Lower leg skin (tissue), 4 donors: ENCODE measurements at regions not wholly inside any gene's neighbourhood (a gene's known extent, or its start where the extent isn't known, plus 50 kb on each side); places are given as distances from the start of the nearest gene placed in this dataset.
A peak's percentile ranks its signal among the peaks of the same experiment; 100 is the strongest.

Source experiments
- DNase-seq, 2 donors: peaks; one replicate each; pipeline ENCODE4 v3.0.0-alpha.2; 2019; ENCODE audit warnings: low spot score in 2 of 2
- H3K4me3 ChIP-seq: fragments of 200-600 bp; sonication (generic); 2 replicates; pipeline ENCODE4 v1.5.1; 2017; ENCODE audit warnings: mild to moderate bottlenecking, low read depth; ENCODE audit not compliant: poor library complexity, severe bottlenecking
- POLR2A ChIP-seq, 2 donors: fragments of 450-650 bp; IDR thresholded peaks; one replicate each; pipeline ENCODE4 v1.6.1; 2016 to 2017; ENCODE audit warnings: antibody characterized with exemption in 2 of 2, mild to moderate bottlenecking in 1 of 2, moderate library complexity in 1 of 2
- WGBS, 2 donors: methylation state at CpG; one replicate each; pipeline ENCODE4 v1.1.5; 2018; 5-methylcytosine and 5-hydroxymethylcytosine counted together
- intact Hi-C: fragments of 100-400 bp; cut with DNase I; formaldehyde crosslinking; loops from one replicate; pipeline ENCODE4 v1.15.0; 2023; ENCODE audit warnings: low total_unique reads
- TF ChIP-seq, protein P1 (sequence below), 3 donors: fragments of 450-650 bp; IDR thresholded peaks; one replicate each; pipeline ENCODE4 v1.5.1; 2016; ENCODE audit warnings: antibody characterized with exemption in 3 of 3, mild to moderate bottlenecking in 3 of 3, moderate library complexity in 2 of 3

DNA sequence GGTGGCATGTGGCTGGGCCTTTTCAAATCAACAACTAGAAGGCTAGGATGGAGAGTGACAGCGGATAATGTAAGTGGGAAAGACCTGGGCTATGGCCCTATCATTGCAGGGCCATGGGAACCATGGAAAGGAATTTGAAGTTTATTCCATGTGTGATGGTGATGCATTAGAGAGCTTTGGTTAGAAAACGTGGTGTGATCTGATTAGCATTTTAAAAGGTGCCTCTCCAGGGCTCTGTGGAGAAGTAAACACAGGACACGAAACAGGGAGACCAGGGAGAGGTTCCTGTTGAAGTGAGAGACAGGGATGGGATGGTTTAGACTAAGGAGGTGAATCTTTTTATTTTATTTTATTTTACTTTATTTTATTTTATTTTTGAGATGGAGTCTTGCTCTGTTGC is 749.5 kb downstream of the GATA3 start:
- TF ChIP-seq, protein P1, sequence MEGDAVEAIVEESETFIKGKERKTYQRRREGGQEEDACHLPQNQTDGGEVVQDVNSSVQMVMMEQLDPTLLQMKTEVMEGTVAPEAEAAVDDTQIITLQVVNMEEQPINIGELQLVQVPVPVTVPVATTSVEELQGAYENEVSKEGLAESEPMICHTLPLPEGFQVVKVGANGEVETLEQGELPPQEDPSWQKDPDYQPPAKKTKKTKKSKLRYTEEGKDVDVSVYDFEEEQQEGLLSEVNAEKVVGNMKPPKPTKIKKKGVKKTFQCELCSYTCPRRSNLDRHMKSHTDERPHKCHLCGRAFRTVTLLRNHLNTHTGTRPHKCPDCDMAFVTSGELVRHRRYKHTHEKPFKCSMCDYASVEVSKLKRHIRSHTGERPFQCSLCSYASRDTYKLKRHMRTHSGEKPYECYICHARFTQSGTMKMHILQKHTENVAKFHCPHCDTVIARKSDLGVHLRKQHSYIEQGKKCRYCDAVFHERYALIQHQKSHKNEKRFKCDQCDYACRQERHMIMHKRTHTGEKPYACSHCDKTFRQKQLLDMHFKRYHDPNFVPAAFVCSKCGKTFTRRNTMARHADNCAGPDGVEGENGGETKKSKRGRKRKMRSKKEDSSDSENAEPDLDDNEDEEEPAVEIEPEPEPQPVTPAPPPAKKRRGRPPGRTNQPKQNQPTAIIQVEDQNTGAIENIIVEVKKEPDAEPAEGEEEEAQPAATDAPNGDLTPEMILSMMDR (IDR thresholded peaks at IDR 0.05), result no peak
- TF ChIP-seq POLR2A (IDR thresholded peaks at IDR 0.05), result no peak
- no peak for DNase-seq
- H3K4me3 ChIP-seq, result no peak overlapping the region
- intact Hi-C loops, result no loop called here
- 62 to 66% methylated on average over 3 of the region's 3 CpGs for WGBS, 2 donors

DNA sequence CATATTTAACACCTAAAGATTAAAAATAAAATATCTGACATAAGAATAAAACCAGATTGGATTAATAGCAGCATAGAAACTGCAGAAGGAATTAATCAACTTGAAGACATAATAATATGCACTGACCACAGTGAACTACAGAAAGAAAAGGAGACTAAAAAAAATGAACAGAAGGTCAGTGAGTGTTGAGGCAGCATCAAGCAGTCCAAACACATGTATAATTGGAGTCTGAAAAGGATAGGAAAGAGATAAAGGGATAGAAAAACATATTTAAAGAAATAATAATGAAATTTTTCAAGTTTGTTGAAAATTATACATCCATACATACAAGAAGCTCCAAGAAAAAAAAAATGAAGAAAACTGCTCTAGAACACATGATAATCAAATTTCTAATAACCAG is 756.2 kb downstream of the GATA3 start:
- no peak for DNase-seq
- no peak for TF ChIP-seq POLR2A (IDR thresholded peaks at IDR 0.05)
- TF ChIP-seq, protein P1 (IDR thresholded peaks at IDR 0.05), result no peak
- intact Hi-C loops, result no loop called here

DNA sequence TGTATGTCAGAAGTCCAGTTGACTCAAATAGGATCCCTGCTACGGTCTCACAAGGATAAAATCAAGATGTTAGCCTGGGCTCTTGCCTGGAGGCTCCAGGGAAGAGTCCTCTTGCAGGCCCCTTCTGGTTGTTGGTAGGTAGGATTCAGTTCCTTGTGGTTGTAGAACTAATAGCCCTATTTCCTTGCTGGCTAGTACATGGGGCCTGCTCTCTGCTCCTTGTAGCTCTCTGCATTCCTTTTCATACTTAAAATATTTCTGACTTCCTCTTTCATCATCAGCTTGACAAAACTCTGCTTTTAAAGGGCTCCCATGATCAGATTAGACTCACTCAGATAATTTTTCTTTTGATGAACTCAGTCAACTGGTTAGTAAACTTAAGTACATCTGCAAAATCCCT is 756.7 kb downstream of the GATA3 start:
- DNase-seq, result no peak
- 66 to 68% methylated on average over 1 of the region's 1 CpG for WGBS, 2 donors
- no peak overlapping the region for H3K4me3 ChIP-seq
- TF ChIP-seq POLR2A (IDR thresholded peaks at IDR 0.05), result no peak
- TF ChIP-seq, protein P1 (IDR thresholded peaks at IDR 0.05), result no peak
- intact Hi-C loops, result no loop called here

More for the DNA sequence above, 756.2 kb downstream of the GATA3 start:
- no peak overlapping the region for H3K4me3 ChIP-seq

DNA sequence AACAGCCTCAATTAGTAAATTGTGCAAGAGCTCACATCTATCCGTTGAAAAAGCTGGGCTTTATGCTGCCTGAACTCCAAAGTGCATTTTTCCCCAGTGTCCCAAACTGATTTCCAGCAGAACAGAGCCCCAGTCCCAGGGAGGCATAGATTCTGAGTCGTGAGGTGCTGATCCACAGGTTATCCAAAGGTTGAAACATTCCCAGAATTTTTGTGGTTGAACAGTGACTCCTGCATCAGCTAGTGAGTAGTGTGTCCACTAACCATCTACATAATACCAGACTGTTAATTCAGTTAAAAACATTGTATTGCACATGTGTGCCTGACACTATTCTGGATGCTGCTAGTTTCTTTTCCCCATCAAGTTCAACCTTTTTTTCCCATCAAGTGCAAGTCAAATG is 761.5 kb downstream of the GATA3 start:
- DNase-seq, result no peak
- TF ChIP-seq POLR2A (IDR thresholded peaks at IDR 0.05), result no peak
- TF ChIP-seq, protein P1 (IDR thresholded peaks at IDR 0.05), result no peak
- intact Hi-C loops, result no loop called here
- H3K4me3 ChIP-seq, result no peak overlapping the region
- 63 to 78% methylated on average over 2 of the region's 2 CpGs for WGBS, 2 donors

DNA sequence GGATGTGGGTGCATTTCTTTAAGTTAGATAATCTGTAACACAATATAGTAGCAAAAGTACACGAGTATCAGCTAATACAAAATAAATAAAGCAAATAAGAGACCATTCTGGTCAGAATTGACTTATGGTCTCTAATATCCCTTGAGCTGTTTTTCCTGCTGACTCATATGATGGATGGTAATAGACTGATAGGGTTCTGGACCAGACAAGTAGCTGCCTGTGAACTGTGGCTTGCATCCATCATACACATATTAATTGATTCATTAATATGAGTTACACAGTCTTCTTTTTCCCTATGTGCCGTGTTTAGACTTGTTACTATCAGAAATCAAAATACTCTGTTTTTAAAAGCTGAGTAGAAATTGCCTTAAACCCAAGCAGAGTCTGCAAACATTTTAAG is 762.8 kb downstream of the GATA3 start:
- intact Hi-C loops, result no loop called here
- TF ChIP-seq, protein P1 (IDR thresholded peaks at IDR 0.05), result no peak
- no peak for TF ChIP-seq POLR2A (IDR thresholded peaks at IDR 0.05)
- H3K4me3 ChIP-seq, result no peak overlapping the region
- peak in 1 of 2 donors; percentile 32 for DNase-seq
- 38 to 48% methylated on average over 2 of the region's 2 CpGs for WGBS, 2 donors

DNA sequence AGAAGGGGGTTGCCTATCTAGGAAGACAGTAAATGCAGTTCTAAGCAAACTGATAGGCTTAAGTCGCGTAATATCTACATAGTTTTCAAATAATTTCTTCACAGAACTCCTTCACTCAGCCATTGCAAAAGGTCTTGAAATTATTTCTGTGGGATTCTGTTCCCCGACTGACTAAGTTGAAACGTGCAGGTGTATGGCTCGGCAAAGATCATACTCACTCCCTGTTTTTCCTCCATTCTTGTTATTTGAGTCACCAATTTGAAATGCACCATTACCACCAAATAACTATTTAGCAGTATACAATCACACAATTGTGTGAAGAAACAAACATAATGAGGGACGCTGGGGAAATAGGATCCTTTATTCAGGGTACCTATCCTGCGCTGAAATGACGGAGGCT is 771.1 kb downstream of the GATA3 start:
- intact Hi-C loops, result no loop called here
- DNase-seq, result no peak
- WGBS, 2 donors, result 66 to 72% methylated on average over 8 of the region's 8 CpGs
- TF ChIP-seq, protein P1 (IDR thresholded peaks at IDR 0.05), result no peak
- TF ChIP-seq POLR2A (IDR thresholded peaks at IDR 0.05), result no peak
- H3K4me3 ChIP-seq, result no peak overlapping the region
